ENCODE measurements at regions not wholly inside any gene's neighbourhood (a gene's known extent, or its start where the extent isn't known, plus 50 kb on each side); places are given as distances from the start of the nearest gene placed in this dataset.
A peak's percentile ranks its signal among the peaks of the same experiment; 100 is the strongest.
"Not testable (repeated sequence)": the region's sequence is repeated elsewhere in the genome, so short reads cannot be mapped to it uniquely, and the experiment has no call there.

DNA sequence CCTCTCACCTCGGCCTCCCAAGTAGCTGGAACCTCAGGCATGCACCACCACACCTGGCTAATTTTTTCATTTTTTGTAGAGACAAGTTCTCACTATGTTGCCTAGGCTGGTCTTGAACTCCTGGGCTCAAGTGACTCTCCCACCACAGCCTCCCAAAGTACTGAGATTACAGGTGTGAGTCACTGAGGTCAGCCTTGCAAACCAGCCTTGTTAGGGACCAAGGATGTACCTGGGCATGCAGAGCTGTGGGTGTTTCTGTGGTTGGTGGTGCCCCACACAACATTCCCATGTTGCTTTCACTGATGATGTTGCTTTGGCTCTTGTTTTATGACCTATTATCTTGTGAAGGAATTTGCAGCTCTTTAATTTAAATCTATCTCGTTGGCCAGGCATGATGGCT is 54.8 kb downstream of the OTUD1 start:
- ChIA-PET CTCF (interaction anchor here (0.5 kb wide), 1 partner anchor 169 kb away, joined by 3 read pairs; no protein-coding TSS in a partner anchor), POLR2A (no interaction called here)
- Mint-ChIP-seq H3K4me1 (no peaks in the 10 kb centered on the region), H3K36me3 (ENCODE audit: low read depth) (no peaks in the 10 kb centered on the region), H3K27ac (no peak overlapping the region), H3K27me3 (peaks cover 17% of the 10 kb centered on the region), H3K4me3 (no peak overlapping the region), H3K9me3 (no peaks in the 10 kb centered on the region)
- DNase-seq = no peak

DNA sequence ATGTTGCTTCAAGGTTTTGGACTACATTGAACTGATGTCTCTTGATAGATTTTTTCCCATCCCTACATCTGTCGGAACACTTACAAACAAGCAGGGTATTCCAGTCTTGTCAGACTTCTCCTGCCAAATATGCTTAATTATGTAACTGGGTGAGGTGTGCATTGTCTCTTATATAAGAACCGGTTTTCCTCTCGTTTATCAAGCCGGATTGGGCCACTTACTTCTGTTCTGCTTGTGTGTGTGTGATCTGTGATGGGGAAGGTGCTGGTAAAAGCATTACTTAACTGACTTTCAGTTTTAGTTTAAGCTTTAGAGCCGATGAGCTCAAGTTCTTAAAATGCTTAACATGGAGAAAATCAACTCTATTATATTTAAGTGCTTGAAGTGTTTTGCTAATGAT is 57.9 kb downstream of the OTUD1 start:
- Mint-ChIP-seq H3K4me3 (no peak overlapping the region), H3K4me1 (no peaks in the 10 kb centered on the region), H3K9me3 (no peaks in the 10 kb centered on the region), H3K27me3 (peaks cover 8% of the 10 kb centered on the region), H3K36me3 (ENCODE audit: low read depth) (no peaks in the 10 kb centered on the region), H3K27ac (no peak overlapping the region)
- CTCF ChIA-PET = no interaction called here
- POLR2A ChIA-PET = no interaction called here
- no peak for DNase-seq

DNA sequence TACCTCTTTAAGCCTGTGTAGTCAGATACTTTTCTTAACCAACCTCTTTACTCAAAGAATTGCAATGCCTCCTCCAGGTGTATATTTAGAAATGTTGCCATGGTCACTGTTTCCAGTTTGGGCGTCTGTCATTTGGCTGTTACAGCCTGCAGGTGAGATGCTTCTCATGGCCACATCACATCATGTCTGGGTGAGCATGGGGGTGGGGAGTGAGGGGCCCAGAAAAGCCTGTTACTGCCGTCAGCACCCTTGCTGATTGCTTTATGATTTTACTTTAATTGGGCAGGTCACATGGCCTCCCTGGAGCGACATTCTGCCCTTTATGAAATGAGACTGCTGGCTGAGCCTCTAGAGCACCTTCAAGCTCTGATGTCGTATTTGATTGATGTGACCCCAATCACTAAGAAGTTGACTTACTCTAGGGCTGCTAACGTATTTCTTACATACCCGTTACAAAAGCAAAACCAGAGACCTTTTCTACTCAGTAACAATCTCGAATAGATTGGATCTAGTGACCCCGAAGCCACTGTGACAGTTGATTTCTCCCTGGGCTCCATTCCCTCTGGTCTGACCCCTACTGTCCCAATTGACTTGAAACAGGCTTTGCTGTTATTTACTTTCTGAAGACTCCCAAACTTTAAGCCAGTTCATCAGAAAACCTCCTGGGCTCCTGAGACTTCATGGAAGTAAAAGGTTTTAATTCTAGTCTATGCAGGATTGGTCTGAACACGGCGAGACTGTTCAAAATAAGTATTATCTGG is 60.7 kb downstream of the OTUD1 start:
- ChIA-PET POLR2A (no interaction called here), CTCF (no interaction called here)
- no peak overlapping the region for H3K27ac Mint-ChIP-seq
- H3K9me3 Mint-ChIP-seq = no peaks in the 10 kb centered on the region
- H3K4me1 Mint-ChIP-seq = no peaks in the 10 kb centered on the region
- no peaks in the 10 kb centered on the region for H3K36me3 Mint-ChIP-seq (ENCODE audit: low read depth)
- H3K4me3 Mint-ChIP-seq = no peak overlapping the region
- H3K27me3 Mint-ChIP-seq = peaks cover 8% of the 10 kb centered on the region
- DNase-seq = no peak

DNA sequence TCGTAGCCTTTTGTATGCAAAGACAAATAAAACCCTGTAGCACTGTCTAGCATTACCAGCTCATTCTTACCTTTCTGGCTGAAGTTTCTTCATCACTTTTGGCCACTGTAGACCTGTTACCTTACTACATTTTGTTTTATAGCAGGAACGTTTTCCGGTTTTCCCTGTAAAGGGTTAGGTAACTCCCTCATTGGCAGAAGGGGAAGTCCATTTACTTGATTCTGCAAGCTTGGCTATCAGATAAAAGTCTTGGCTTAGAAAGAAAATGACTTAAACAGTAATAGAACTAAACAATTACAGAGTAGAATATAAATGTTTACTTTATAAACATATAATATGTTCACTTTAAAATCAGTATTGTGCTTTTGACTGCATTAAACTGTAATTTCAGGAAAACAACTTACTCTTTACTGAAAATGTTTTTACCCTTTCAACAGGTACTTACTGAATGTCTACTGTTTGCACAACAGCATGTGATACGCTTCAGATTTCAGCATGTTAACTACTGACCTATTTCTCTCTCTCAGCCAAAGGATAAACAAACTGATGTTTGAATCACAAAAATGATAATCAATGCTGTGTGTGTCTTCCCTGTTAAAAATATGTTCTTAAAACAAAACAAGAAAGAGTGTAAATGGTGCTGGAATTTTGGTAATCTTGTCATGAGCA is 67.1 kb downstream of the OTUD1 start:
- no peaks in the 10 kb centered on the region for H3K4me1 Mint-ChIP-seq
- H3K27me3 Mint-ChIP-seq = peaks cover 14% of the 10 kb centered on the region
- H3K36me3 Mint-ChIP-seq (ENCODE audit: low read depth) = peaks cover 2% of the 10 kb centered on the region
- H3K4me3 Mint-ChIP-seq = no peak overlapping the region
- peaks cover 5% of the 10 kb centered on the region for H3K9me3 Mint-ChIP-seq
- H3K27ac Mint-ChIP-seq = no peak overlapping the region
- ChIA-PET POLR2A (no interaction called here), CTCF (no interaction called here)
- DNase-seq = no peak

DNA sequence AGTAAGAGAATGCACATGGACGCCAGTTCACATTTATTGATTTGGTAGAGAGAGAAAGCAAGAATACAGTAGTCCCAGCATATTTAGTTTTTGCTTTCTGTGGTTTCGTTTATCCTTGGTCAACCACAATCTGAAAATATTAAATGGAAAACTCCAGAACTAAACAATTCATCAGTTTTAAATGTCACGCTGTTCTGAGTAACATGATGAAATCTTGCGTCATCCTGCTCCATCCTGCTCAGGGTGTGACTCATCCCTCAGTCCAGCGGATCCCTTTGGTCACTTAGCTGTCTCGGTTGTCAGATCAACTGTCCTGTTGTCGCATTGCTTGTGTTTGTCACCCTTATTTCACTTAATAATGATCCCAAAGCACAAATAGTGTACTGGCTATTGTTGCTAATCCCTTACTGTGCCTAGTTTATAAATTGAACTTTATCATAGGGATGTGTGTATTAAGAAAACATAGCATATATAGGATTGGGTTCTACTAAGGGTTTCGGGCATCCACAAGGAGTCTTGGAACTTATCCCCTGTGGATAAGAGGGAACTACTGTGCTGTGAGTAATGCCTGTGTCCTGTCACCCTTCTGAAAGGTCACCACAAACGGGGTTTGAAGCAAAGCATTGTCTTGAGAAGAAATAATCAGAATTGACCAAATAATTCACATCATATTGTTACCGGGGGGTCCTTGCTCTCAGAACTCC is 73.6 kb downstream of the OTUD1 start:
- DNase-seq = no peak
- no peak overlapping the region for H3K27ac Mint-ChIP-seq
- peaks cover 8% of the 10 kb centered on the region for H3K9me3 Mint-ChIP-seq
- H3K27me3 Mint-ChIP-seq = peaks cover 23% of the 10 kb centered on the region
- H3K4me3 Mint-ChIP-seq = no peak overlapping the region
- peaks cover 2% of the 10 kb centered on the region for H3K36me3 Mint-ChIP-seq (ENCODE audit: low read depth)
- peaks cover 29% of the 10 kb centered on the region for H3K4me1 Mint-ChIP-seq
- ChIA-PET POLR2A (no interaction called here), CTCF (interaction anchor here (1.5 kb wide), 1 partner anchor 17 kb away, joined by 4 read pairs; no protein-coding TSS in a partner anchor)

DNA sequence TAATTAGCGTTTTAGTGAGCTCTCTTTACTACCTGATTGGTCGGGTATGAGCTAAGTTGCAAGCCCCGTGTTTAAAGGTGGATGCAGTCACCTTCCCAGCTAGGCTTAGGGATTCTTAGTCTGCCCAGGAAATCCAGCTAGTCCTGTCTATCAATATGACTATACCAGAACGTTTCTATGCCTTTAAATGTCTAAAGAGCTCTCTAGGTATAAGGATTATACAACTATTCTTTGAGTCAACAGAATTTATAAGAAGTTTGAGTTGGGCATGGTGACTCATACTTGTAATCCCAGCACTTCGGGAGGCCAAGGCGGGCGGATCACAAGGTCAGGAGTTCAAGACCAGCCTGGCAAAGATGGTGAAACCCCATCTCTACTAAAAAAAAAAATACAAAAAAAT is 74.7 kb downstream of the OTUD1 start:
- H3K36me3 Mint-ChIP-seq (ENCODE audit: low read depth); H3K9me3 Mint-ChIP-seq; H3K27ac Mint-ChIP-seq; H3K4me3 Mint-ChIP-seq; POLR2A ChIA-PET; DNase-seq: not testable (repeated sequence)
- H3K4me1 Mint-ChIP-seq = peaks cover 29% of the 10 kb centered on the region
- CTCF ChIA-PET = interaction anchor here (0.5 to 1.5 kb wide), 2 partner anchors 16 to 1900 kb away, joined by 4 read pairs; no protein-coding TSS in a partner anchor
- peaks cover 24% of the 10 kb centered on the region for H3K27me3 Mint-ChIP-seq

DNA sequence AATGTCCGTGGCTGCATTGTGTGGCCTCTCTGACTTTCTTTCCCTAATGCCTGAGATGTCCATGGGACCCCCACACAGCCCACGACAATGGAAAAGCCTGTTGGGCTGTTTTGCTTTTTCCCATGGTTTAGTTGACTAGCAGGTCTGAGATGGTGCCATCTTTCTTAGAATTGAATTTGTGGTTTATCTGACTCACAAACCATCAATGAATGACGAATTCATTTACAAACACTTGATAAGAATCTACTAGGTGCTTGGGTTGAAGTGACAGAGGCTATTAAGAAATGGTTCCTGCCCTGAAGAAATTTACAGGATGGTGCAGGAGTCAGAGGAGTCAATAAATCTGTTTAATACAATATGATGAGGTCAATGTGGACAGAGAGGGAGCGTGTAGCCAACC is 75.4 kb downstream of the OTUD1 start:
- DNase-seq = peak; percentile 23
- ChIA-PET POLR2A (no interaction called here), CTCF (interaction anchor here (0.7 to 1.5 kb wide), 2 partner anchors 15 to 26 kb away, joined by 3 to 4 read pairs; no protein-coding TSS in a partner anchor)
- Mint-ChIP-seq H3K4me1 (peaks cover 29% of the 10 kb centered on the region), H3K36me3 (ENCODE audit: low read depth) (no peaks in the 10 kb centered on the region), H3K9me3 (peaks cover 3% of the 10 kb centered on the region), H3K27me3 (peaks cover 21% of the 10 kb centered on the region), H3K27ac (no peak overlapping the region), H3K4me3 (no peak overlapping the region)

DNA sequence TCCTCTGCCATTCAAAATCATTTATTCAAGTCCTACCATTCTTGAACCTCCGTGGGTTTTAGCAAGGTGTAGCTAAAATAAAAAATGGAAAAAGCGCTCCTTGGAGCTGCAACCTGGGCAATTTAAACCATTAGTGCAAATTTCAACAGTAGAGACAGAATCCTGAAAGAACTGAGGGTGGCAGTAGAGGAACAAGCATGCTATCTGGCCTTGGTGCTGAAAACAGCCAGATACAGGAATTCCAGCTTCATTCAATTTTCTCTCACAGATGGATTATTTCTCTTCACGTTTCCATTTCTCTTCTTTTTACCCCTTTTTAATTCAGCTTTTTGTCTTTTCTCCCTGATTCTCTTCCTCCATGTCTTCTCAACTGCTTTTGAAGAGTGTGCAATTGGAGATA is 77.7 kb downstream of the OTUD1 start:
- peaks cover 3% of the 10 kb centered on the region for H3K9me3 Mint-ChIP-seq
- DNase-seq = no peak
- H3K4me1 Mint-ChIP-seq = peaks cover 29% of the 10 kb centered on the region
- no peaks in the 10 kb centered on the region for H3K36me3 Mint-ChIP-seq (ENCODE audit: low read depth)
- H3K27ac Mint-ChIP-seq = no peak overlapping the region
- H3K27me3 Mint-ChIP-seq = peaks cover 28% of the 10 kb centered on the region
- no peak overlapping the region for H3K4me3 Mint-ChIP-seq
- ChIA-PET CTCF (interaction anchor here (1.2 to 2.7 kb wide), 3 partner anchors 10 to 202 kb away, joined by 3 to 9 read pairs (median 4); no protein-coding TSS in a partner anchor), POLR2A (no interaction called here)

DNA sequence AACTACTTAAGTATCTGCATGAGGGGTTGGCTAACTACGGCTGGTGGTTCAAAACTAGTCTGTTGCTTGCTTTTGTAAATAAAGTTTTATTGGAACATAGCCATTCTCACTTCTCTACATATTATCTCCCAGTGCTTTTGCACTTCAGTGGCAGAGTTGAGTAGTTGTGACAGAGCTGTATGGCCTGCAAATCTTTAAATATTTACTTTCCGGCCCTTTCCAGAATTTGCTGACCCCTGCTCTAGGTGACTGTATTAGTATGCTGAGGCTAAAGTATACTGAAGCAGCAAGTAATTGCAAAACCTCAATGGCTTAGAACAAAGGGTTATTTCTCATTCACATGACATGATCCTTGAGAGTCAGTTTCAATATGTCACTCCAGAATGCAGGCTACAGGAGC is 78.3 kb downstream of the OTUD1 start:
- Mint-ChIP-seq H3K4me3 (no peak overlapping the region), H3K27ac (no peak overlapping the region), H3K27me3 (peaks cover 28% of the 10 kb centered on the region), H3K4me1 (peaks cover 28% of the 10 kb centered on the region), H3K36me3 (ENCODE audit: low read depth) (no peaks in the 10 kb centered on the region), H3K9me3 (peaks cover 2% of the 10 kb centered on the region)
- CTCF ChIA-PET = interaction anchor here (2.1 to 2.7 kb wide), 2 partner anchors 10 to 13 kb away, joined by 6 to 9 read pairs; no protein-coding TSS in a partner anchor
- POLR2A ChIA-PET = no interaction called here
- no peak for DNase-seq

DNA sequence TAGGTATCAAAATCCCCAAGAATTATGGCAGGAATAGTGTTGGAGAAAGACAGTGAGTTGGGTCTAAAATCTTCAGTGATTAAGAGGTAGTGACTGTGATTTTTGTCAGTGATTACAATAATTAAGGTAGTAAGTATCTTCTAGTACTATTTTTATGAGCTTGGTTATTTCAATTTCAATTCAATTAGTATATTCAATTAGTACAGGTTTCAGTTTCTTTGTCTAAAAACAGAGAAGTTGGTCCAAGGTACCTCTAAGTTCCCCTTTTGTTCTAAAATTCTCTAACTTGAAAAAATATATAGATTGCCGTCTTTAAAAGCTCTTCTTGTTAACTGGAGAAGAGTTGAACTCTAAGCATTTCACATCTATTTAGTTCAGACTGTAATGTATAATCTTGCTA is 82.9 kb downstream of the OTUD1 start:
- Mint-ChIP-seq H3K9me3 (no peaks in the 10 kb centered on the region), H3K36me3 (ENCODE audit: low read depth) (no peaks in the 10 kb centered on the region), H3K4me1 (no peaks in the 10 kb centered on the region), H3K27me3 (peaks cover 18% of the 10 kb centered on the region), H3K4me3 (no peak overlapping the region), H3K27ac (no peak overlapping the region)
- CTCF ChIA-PET = interaction anchor here (1.1 to 3.0 kb wide), 3 partner anchors 8 to 217 kb away, joined by 3 to 10 read pairs (median 4); no protein-coding TSS in a partner anchor
- POLR2A ChIA-PET = no interaction called here
- no peak for DNase-seq

DNA sequence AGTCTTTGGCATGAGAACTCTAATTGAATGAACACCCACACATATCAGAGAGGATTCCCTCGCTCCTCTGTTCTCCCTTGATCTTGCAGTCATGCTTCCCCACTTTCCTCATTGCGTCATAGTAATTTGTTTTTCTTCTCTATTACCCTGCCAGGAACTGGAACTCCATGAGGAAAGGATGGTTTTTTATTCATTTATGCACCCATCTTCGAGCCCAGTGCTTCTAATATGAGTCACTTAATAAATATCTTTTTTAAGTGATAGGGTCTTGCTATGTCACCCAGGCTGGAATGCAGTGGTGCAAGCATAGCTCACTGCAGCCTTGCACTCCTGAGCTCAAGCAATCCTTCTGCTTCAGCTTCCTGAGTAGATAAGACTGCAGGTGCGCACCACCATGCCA is 83.5 kb downstream of the OTUD1 start:
- Mint-ChIP-seq H3K4me1 (no peaks in the 10 kb centered on the region), H3K9me3 (no peaks in the 10 kb centered on the region), H3K4me3 (no peak overlapping the region), H3K36me3 (ENCODE audit: low read depth) (no peaks in the 10 kb centered on the region), H3K27me3 (peaks cover 16% of the 10 kb centered on the region), H3K27ac (no peak overlapping the region)
- DNase-seq = no peak
- CTCF ChIA-PET = interaction anchor here (3.0 kb wide), 1 partner anchor 207 kb away, joined by 10 read pairs; no protein-coding TSS in a partner anchor
- POLR2A ChIA-PET = no interaction called here

DNA sequence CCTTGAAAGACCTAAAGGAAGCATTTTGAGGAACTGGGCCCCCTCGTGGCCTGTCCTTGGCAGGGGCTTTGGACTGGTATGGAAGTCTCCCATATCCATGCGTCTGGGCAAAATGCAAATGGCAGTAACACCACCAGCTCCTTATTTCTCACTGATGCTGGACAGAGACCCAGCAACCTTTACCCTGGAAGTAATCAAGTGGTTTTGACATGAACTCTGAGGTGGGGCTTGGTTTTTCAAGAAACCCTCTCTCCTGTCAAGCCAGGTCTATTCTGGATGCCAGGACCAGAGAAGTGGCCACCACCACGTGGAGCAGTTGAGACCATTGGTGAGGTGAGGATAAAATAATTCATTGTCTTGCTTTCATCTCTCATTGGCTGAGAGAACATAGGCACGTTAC is 84.4 kb downstream of the OTUD1 start:
- ChIA-PET CTCF (no interaction called here), POLR2A (no interaction called here)
- no peak overlapping the region for H3K27ac Mint-ChIP-seq
- H3K27me3 Mint-ChIP-seq = peaks cover 13% of the 10 kb centered on the region
- no peaks in the 10 kb centered on the region for H3K4me1 Mint-ChIP-seq
- H3K9me3 Mint-ChIP-seq = no peaks in the 10 kb centered on the region
- no peak for DNase-seq
- H3K4me3 Mint-ChIP-seq = no peak overlapping the region
- no peaks in the 10 kb centered on the region for H3K36me3 Mint-ChIP-seq (ENCODE audit: low read depth)

DNA sequence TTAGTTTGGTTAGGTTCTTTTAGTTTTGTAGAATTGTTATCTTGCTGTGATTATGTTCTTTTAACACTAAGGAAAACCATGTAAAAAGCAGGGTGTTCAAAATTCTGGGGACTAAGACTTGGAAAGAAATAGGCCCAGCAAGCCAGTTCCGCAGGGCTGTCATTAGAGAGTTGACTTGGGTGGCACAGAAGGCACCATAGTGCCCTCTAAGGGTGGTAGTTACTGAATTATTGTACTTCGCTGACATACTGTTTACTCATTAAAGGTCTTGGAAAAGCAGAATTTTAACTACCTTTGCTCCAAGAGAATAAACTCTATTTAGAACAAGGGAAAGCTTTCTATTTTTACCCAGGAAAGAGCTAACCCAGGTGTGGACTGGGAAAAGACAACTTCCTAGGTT is 86.5 kb downstream of the OTUD1 start:
- DNase-seq = no peak
- no peaks in the 10 kb centered on the region for H3K36me3 Mint-ChIP-seq (ENCODE audit: low read depth)

More for the DNA sequence above, 86.5 kb downstream of the OTUD1 start:
- Mint-ChIP-seq H3K27ac (no peak overlapping the region), H3K9me3 (no peaks in the 10 kb centered on the region), H3K27me3 (peaks cover 6% of the 10 kb centered on the region), H3K4me1 (no peaks in the 10 kb centered on the region), H3K4me3 (no peak overlapping the region)
- ChIA-PET CTCF (interaction anchor here (1.1 to 2.9 kb wide), 4 partner anchors 9 to 213 kb away, joined by 3 to 26 read pairs (median 9); no protein-coding TSS in a partner anchor), POLR2A (no interaction called here)
